HG02610 (cell line): ENCODE measurements at regions not wholly inside any gene's neighbourhood (a gene's known extent, or its start where the extent isn't known, plus 50 kb on each side); places are given as distances from the start of the nearest gene placed in this dataset.
A peak's percentile ranks its signal among the peaks of the same experiment; 100 is the strongest.

ENCODE experiments used
- ATAC-seq: cut with Tn5 transposase; IDR thresholded peaks from one replicate; pipeline ENCODE4 v1.9.1; 2021; ENCODE audit warnings: mild to moderate bottlenecking, moderate library complexity; ENCODE audit not compliant: unreplicated experiment

- ATAC-seq, result no peak
These were observed 215.2 kb upstream of the MKLN1 start for GRCh38 chr7:131112431-131112830.

DNA sequence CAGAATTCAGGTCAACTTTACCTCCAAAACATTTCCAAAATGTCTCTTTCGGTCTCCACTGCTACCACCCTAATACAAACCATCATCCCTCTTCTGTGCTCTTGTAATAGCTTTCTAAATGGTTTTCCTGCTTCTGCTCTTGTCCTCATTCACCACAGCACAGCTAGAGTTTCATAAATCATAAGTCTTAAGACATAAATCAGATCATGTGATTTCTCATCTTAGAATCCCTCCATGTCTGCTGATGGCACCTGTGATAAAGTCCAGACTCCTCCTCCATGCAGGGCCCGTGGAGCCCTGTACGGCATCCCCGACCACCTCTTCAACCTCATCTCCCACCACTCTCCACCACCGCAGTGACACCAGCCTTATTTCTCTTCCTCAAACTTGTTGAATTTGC, 212.3 kb upstream of the MKLN1 start:
- no peak for ATAC-seq

DNA sequence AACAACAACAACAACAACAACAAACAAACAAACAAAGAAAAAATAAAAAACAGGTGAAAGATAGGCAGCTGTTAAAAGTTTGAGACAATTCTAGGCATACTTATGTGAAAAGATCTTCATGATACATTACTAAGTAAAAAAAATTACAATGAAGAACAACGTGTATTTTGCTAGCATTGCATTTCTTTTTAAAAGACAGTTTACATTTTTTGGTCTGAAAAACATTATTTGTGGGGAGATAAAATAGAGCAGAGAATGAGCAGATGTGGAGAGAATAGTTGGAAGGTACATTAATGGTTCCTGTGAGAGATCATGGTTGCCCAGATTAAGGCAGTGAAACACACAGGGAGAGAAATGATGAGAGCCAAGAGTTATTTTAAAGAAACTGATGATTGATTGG, 210.2 kb upstream of the MKLN1 start:
- no peak for ATAC-seq

- ATAC-seq, result no peak
These were observed 208.3 kb upstream of the MKLN1 start for GRCh38 chr7:131119381-131119780.

DNA sequence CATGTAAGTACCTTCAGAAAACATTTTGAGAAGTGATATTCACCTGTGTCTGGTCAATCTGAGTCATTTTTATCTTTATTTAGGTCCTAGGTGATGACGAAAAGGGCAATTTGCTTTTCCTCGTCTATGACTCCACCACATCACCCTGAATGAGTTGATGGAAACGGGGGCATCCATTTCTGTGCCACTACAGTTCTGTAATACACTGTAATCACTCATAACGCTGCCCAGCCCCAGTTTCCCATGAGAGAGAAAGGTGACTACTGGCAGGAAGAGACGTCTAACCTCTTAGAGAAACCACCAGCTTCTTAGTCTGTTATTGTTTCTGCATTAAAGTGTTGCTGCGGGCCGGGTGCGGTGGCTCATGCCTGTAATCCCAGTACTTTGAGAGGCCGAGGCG, 205.3 kb upstream of the MKLN1 start:
- no peak for ATAC-seq

- peak; percentile 85 for ATAC-seq
These were observed 203.6 kb upstream of the MKLN1 start for GRCh38 chr7:131124001-131124629.

DNA sequence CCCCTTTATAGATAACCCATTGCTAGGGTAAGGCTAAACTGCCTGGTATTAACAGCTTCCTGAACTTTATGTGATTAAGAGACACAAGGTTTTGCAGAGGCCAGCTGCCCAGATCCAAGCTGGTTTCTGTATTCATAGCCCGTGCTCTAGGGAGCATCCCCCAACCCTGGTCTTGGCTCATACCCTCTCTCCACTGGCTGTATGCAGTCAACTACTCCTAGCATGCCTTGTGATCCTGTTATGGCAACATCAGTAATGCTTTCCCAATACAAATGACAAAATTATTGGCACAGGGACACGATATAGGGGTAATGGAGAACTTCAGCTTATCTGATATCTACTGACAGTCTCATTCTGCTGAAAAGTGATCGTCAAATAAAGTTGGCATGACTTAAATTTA, 202.8 kb upstream of the MKLN1 start:
- ATAC-seq, result no peak

GRCh38 chr7:131130324-131130723, 197.4 kb upstream of the MKLN1 start:
- ATAC-seq, result no peak

DNA sequence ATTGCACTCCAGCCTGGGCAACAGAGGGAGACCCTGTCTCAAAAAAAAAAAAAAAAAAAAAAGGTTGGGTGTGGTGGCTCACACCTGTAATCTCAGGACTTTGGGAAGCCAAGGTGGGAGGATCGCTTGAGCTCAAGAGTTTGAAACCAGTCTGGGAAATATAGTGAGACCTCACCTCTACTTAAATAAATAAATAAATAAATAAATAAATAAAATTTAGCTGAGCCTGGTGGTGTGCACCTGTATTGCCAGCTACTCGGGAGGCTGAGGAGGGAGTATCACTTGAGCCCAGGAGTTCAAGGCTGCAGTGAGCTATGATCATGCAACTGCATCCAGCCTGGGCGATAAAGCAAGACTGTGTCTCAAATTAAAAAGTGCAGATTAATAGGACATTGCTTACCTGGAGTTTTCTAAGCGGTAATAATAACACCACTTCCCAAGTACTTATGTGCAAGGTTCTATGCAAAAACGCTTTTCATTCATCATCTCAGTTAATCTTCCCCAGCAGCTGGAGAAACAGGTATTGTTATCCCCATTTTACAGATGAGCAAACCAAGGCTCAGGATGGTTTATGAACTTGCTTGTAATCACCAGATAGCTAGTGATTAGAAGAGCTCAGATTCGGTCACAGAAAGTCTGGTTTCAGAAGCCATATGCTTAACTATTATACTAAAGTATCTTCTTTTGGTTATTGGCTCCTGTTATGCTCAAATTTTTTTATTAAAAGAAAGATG, 196.5 kb upstream of the MKLN1 start:
- ATAC-seq, result no peak

- ATAC-seq, result no peak
These were observed 195.8 kb upstream of the MKLN1 start for GRCh38 chr7:131131746-131132431.

- no peak for ATAC-seq
These were observed 188.2 kb upstream of the MKLN1 start for GRCh38 chr7:131139462-131139861.

DNA sequence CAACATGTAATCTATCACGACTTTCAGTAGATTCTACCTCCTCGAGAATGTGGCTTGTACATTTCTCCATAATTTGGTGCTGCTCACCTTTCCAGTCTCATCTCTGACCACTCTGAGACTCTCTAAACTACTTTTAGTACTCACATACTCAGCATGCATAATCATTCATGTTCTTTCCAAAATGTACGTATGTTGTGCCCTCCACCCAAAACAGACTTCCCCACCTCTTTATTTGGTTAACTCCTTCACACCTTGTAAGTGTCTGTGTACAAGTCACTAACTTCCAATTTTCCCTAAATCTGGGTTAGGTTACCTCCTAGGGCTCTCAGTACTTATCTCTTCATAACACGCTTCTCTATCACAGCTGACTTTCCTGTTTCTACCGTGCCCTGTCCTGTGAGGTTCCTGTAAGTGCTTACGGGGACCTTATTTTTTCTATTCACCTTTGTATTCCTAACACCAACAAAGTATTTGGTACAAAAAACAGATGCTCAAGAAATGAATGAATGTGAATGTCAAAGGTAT, 186.2 kb upstream of the MKLN1 start:
- no peak for ATAC-seq

DNA sequence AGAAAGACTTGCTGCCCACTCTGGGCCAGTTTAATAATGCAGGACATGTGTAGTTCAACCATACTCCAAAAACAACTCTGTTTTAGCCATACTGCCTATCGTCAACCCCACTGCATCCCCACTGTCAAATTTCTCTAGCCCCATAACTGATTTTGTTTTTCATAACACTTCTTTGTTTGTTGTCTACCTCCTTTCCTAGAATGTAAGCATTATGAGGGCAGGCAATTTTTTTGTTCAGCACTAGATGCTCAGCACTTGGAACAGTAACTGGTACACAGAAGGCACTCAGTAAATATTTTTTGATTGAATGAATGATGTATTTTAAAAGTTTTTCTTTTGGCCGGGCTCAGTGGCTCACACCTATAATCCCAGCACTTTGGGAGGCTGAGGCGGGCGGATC, 183.8 kb upstream of the MKLN1 start:
- no peak for ATAC-seq

GRCh38 chr7:131145026-131145425, 182.7 kb upstream of the MKLN1 start:
- no peak for ATAC-seq

GRCh38 chr7:131145770-131146169, 181.9 kb upstream of the MKLN1 start:
- no peak for ATAC-seq

- no peak for ATAC-seq
These were observed 180.1 kb upstream of the MKLN1 start for GRCh38 chr7:131147604-131148003.

- no peak for ATAC-seq
These were observed 179.4 kb upstream of the MKLN1 start for GRCh38 chr7:131148258-131148657.

GRCh38 chr7:131148708-131149428, 178.8 kb upstream of the MKLN1 start:
- no peak for ATAC-seq

- ATAC-seq, result no peak
These were observed 178.3 kb upstream of the MKLN1 start for GRCh38 chr7:131149429-131149773.

- no peak for ATAC-seq
These were observed 177.8 kb upstream of the MKLN1 start for GRCh38 chr7:131149840-131150239.

DNA sequence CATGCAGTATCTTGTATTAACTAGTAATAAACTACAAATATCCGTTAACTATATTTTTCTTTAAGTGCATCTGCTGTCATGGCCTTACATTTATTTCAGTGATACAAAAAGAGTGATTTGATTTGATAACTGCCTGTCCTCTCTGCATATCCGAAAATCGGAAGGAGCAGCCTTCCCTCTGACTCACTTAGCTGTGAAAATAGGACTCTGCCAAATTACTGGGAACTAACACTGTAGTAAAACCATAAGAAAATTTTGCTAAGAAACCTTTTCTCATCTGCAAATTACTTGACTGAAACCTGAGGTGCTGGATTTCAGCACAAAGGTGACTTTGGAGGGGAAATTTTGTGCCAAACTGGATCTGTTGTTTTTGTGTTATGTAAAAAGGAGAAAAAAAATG, 176.6 kb upstream of the MKLN1 start:
- no peak for ATAC-seq
